ENCODE measurements at regions not wholly inside any gene's neighbourhood (a gene's known extent, or its start where the extent isn't known, plus 50 kb on each side); places are given as distances from the start of the nearest gene placed in this dataset.

DNA sequence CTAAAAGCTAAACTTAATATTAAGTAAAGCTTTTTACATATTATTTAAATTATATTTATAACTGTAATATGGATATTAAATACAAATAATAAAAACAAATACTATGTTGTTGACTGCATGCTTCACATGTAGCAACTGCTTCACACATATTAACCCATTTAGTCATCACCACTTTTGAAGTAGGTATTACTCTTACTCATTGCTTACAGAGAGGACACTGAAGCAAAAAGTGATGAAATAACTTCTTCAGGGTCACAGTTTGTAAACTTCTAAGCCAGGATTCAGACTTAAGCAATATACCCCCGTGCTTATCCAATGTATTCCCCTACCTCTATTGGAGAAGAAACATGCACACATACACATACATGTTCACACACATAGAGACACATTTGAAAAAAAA is 166.6 kb downstream of the DKK2 start:
- no peaks in the 10 kb centered on the region for H3K27me3 ChIP-seq (ENCODE audit: insufficient read depth, low read length)
- H3K4me1 ChIP-seq (ENCODE audit: insufficient read depth, low read length) = no peaks in the 10 kb centered on the region
- H3K9me3 ChIP-seq (ENCODE audit: low read length) = no peaks in the 10 kb centered on the region
- no peak overlapping the region for H2AFZ ChIP-seq (ENCODE audit: low read depth, low read length)
- H3K4me3 ChIP-seq (ENCODE audit: low read length) = no peak overlapping the region
- no peaks in the 10 kb centered on the region for H3K36me3 ChIP-seq (ENCODE audit: insufficient read depth, low read length)

DNA sequence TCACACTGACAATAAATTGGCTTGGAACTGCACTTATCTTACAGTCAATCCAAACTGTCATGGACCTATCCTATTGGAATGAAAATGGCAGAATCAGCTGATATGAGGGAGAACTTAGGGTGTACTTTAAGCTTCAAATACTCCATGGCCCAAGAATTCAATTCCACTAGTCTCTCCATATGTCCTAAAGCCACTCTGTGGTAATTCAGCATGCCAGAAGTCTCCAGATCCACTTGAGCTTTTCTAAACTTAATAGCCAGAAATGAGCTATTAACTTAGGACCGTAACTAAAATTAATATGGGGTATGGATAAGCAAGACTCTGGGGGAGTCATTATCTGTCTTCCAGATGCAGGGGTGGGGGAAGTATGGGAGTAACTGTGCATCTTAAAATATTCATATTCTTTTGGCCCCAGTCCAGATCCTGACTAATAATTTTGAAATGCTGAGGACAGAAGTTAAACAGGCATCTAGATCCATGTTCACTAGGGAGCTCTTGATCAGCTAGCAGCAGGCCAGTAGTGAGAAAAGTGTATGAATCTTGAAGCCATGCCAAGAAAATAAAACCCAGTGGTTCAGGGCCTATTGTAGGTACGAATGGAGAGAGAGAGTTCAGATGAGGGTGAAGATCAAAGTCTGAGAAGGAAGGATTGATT is 167.6 kb downstream of the DKK2 start:
- H3K27me3 ChIP-seq (ENCODE audit: insufficient read depth, low read length) = no peaks in the 10 kb centered on the region
- H3K36me3 ChIP-seq (ENCODE audit: insufficient read depth, low read length) = no peaks in the 10 kb centered on the region
- H2AFZ ChIP-seq (ENCODE audit: low read depth, low read length) = no peak overlapping the region
- no peak overlapping the region for H3K4me3 ChIP-seq (ENCODE audit: low read length)
- peaks cover 7% of the 10 kb centered on the region for H3K4me1 ChIP-seq (ENCODE audit: insufficient read depth, low read length)
- no peaks in the 10 kb centered on the region for H3K9me3 ChIP-seq (ENCODE audit: low read length)

DNA sequence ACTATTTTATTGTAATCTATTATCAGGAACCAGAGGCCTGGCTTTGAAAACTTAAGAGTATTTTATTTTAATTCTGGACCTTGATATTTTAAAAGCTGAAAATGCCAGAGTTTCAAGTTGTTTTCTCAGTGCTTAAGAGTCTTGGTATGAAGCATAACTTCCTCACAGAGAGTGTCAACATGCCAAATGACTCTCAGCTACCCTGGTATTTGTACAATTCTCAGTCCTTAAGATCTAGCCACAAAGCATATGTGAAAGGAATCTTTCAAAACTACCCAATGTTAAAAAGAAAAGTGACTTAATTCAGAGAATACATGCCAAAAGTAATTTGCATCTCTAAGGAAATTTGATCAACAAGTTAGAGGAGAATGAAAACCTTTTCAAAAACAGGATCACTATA is 171.9 kb downstream of the DKK2 start:
- Histone ChIP-seq H2AFZ (ENCODE audit: low read depth, low read length) (no peak overlapping the region), H3K9me3 (ENCODE audit: low read length) (no peaks in the 10 kb centered on the region), H3K36me3 (ENCODE audit: insufficient read depth, low read length) (no peaks in the 10 kb centered on the region), H3K27me3 (ENCODE audit: insufficient read depth, low read length) (no peaks in the 10 kb centered on the region), H3K4me1 (ENCODE audit: insufficient read depth, low read length) (peaks cover 7% of the 10 kb centered on the region), H3K4me3 (ENCODE audit: low read length) (no peak overlapping the region)

DNA sequence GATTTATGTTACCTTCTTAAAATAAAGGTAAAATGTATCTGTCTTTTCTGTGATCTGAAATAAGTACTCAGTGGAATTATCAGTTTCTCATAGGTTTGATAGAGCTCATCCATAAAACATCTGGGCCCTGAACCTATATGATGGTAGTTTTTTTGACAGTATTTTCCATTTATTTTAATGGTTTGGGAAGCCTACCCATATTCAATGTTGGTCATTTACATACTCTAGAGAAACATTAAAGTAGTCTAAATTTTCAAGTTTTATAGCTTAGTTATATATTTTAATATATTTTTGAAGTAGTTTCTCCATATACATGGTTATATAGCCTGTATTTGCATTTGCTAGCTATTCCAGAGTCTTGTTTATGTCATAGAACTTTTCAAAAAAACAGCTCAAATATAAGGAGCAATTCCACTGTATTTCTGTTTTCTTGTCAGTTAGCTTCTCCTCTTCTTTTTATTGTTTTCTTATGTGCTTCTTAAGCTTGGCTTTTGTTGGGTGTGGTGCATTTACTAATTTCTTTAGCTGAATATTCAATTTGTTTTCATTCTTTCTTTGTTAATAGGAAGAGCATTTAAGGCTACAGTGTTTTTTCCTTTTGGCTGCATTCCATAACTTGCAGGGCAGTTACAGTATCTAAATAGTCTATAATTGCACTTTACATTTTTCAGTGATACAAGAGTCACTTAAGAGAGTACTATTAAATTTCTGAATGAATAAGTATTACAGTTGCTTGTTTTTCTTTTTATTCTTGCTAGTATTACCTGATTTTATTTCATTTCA is 181.4 kb downstream of the DKK2 start:
- Histone ChIP-seq H3K36me3 (ENCODE audit: insufficient read depth, low read length) (no peaks in the 10 kb centered on the region), H3K4me1 (ENCODE audit: insufficient read depth, low read length) (no peaks in the 10 kb centered on the region), H3K4me3 (ENCODE audit: low read length) (no peak overlapping the region), H2AFZ (ENCODE audit: low read depth, low read length) (no peak overlapping the region), H3K27me3 (ENCODE audit: insufficient read depth, low read length) (no peaks in the 10 kb centered on the region), H3K9me3 (ENCODE audit: low read length) (no peaks in the 10 kb centered on the region)

DNA sequence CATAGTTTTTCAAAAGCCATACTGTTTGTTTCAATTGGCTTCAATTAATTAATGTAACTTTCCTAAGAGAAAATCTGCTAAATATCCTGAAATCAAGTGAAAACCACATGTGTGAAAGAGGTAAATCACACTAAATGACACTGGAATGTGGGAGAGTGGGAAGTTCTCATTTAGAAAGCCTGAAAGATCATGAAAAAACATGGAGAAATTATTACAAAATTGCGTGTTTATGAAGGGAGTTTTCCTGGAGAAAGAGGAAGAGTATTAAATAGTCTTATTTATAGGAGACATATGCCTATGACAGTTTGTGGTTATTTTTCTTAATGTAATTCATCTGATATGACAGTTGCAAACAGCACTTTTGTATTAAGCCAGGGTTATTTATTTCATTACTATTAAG is 183.7 kb downstream of the DKK2 start:
- Histone ChIP-seq H2AFZ (ENCODE audit: low read depth, low read length) (no peak overlapping the region), H3K9me3 (ENCODE audit: low read length) (no peaks in the 10 kb centered on the region), H3K36me3 (ENCODE audit: insufficient read depth, low read length) (no peaks in the 10 kb centered on the region), H3K4me1 (ENCODE audit: insufficient read depth, low read length) (no peaks in the 10 kb centered on the region), H3K4me3 (ENCODE audit: low read length) (no peak overlapping the region), H3K27me3 (ENCODE audit: insufficient read depth, low read length) (no peaks in the 10 kb centered on the region)

DNA sequence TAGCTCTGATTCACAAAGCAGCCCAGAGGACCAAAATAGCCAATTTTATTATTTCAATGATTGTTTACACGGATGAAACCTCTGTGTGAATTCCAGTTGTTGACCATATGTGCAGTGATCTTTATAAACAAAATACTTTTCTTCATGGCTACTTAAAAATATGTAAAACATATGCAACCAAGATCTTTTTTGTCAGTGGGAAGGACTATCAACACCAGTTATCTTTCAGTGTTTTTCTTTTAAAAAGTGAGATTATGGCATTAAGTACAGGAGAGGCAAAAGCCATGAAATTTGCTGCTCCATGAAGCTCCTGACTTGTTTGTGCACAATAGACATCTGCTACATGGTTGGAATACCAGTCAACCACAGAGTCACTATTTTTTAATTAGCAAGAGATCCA is 184.4 kb downstream of the DKK2 start:
- no peaks in the 10 kb centered on the region for H3K36me3 ChIP-seq (ENCODE audit: insufficient read depth, low read length)
- no peak overlapping the region for H3K4me3 ChIP-seq (ENCODE audit: low read length)
- no peaks in the 10 kb centered on the region for H3K27me3 ChIP-seq (ENCODE audit: insufficient read depth, low read length)
- H3K9me3 ChIP-seq (ENCODE audit: low read length) = no peaks in the 10 kb centered on the region
- H3K4me1 ChIP-seq (ENCODE audit: insufficient read depth, low read length) = no peaks in the 10 kb centered on the region
- H2AFZ ChIP-seq (ENCODE audit: low read depth, low read length) = no peak overlapping the region

DNA sequence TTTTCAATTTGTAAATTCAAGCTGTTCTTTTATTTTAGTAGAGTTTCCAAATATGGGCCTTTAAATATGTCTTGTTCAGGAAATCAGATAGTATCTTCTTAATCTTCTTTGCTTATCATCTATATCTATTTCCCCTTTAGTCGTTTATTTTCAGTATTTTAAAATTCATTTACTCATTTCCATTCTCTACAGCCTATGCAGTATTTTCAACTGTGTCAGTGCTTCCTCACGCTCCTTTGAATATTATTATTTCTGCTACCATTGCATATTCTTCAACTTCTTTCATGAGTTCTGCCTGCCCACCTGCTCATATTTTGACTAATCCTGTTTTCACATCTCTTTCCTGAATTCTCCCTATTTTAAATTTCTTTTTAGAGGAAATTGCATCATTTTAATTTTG is 185.4 kb downstream of the DKK2 start:
- Histone ChIP-seq H3K9me3 (ENCODE audit: low read length) (no peaks in the 10 kb centered on the region), H2AFZ (ENCODE audit: low read depth, low read length) (no peak overlapping the region), H3K4me1 (ENCODE audit: insufficient read depth, low read length) (no peaks in the 10 kb centered on the region), H3K36me3 (ENCODE audit: insufficient read depth, low read length) (no peaks in the 10 kb centered on the region), H3K4me3 (ENCODE audit: low read length) (no peak overlapping the region), H3K27me3 (ENCODE audit: insufficient read depth, low read length) (no peaks in the 10 kb centered on the region)

DNA sequence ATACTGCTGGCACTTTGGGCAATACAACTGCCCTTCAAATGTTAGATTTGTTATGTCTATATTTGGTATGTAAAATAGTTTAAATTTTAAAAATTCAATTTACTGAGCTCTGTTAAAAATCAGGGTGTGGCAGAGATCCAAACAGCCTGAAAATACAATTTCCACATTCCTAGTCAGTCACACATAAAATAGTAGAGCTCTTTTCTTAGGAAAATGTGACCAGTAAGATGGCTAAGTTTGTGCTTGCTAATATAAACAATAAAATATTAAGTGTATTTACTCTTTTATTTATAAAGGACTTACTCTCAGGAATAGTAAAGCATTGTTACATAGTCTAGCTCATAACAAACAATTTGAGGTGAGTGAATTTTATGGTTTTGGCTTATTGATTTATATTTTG is 200.2 kb downstream of the DKK2 start:
- H3K4me3 ChIP-seq (ENCODE audit: low read length) = no peak overlapping the region
- no peaks in the 10 kb centered on the region for H3K4me1 ChIP-seq (ENCODE audit: insufficient read depth, low read length)
- no peaks in the 10 kb centered on the region for H3K27me3 ChIP-seq (ENCODE audit: insufficient read depth, low read length)
- H2AFZ ChIP-seq (ENCODE audit: low read depth, low read length) = no peak overlapping the region
- H3K36me3 ChIP-seq (ENCODE audit: insufficient read depth, low read length) = no peaks in the 10 kb centered on the region
- no peaks in the 10 kb centered on the region for H3K9me3 ChIP-seq (ENCODE audit: low read length)

DNA sequence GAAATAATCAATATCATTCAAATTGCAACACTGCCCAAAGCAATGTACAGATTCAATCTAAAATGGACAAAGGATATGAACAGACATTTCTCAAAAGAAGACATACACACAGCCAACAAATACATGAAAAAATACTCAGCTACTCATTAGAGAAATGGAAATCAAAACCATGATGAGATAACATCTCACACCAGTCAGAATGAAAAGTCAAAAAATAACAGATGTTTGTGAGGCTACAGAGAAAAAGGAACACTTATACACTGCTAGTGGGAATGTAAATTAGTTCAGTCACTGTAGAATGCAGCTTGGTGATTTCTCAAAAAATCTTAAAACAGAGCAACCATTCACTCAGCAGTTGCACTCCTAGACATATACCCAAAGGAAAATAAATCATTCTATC is 205.2 kb downstream of the DKK2 start:
- H3K4me3 ChIP-seq (ENCODE audit: low read length) = no peak overlapping the region
- H3K27me3 ChIP-seq (ENCODE audit: insufficient read depth, low read length) = no peaks in the 10 kb centered on the region
- no peak overlapping the region for H2AFZ ChIP-seq (ENCODE audit: low read depth, low read length)
- H3K4me1 ChIP-seq (ENCODE audit: insufficient read depth, low read length) = no peaks in the 10 kb centered on the region
- H3K9me3 ChIP-seq (ENCODE audit: low read length) = no peaks in the 10 kb centered on the region
- H3K36me3 ChIP-seq (ENCODE audit: insufficient read depth, low read length) = no peaks in the 10 kb centered on the region

DNA sequence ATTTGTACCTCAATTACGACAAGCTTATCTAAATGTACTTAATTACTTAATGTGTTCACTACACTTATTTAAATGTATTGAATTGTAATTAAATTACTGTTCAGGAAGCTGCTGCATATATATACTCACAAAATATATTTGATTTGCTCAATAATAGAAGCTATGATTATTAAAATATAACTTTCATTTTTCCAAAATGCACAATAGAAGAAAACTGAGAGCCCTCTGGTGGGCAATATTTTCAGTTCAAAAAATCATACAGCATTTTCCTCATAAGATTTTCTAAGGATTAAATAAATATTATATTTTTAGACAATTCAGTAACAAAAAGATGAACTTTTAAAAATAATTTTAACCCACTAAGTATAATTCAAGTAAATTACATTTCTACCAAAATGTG is 217.3 kb downstream of the DKK2 start:
- H3K9me3 ChIP-seq (ENCODE audit: low read length) = peaks cover 1% of the 10 kb centered on the region
- no peaks in the 10 kb centered on the region for H3K4me1 ChIP-seq (ENCODE audit: insufficient read depth, low read length)
- H3K4me3 ChIP-seq (ENCODE audit: low read length) = no peak overlapping the region
- H3K27me3 ChIP-seq (ENCODE audit: insufficient read depth, low read length) = no peaks in the 10 kb centered on the region
- no peaks in the 10 kb centered on the region for H3K36me3 ChIP-seq (ENCODE audit: insufficient read depth, low read length)
- no peak overlapping the region for H2AFZ ChIP-seq (ENCODE audit: low read depth, low read length)

DNA sequence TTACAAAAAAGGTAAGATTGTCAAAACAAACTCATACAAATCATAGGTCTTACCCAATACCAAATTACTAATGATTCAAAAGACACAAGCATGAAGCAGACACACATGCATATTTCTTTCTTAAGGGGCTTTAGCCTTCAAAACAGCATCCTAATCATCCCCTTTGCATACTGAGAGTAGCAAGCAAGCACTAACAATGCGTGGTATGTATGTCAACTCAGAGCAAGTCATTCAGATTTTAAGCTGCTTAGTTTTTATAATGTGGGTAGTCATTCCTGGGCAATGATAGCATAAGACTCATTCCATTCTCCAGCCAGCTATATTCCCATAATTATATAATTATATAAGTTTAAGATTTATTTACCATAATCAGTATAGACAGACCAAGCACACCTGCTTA is 219.6 kb downstream of the DKK2 start:
- Histone ChIP-seq H3K27me3 (ENCODE audit: insufficient read depth, low read length) (no peaks in the 10 kb centered on the region), H2AFZ (ENCODE audit: low read depth, low read length) (no peak overlapping the region), H3K4me1 (ENCODE audit: insufficient read depth, low read length) (no peaks in the 10 kb centered on the region), H3K9me3 (ENCODE audit: low read length) (no peaks in the 10 kb centered on the region), H3K36me3 (ENCODE audit: insufficient read depth, low read length) (no peaks in the 10 kb centered on the region), H3K4me3 (ENCODE audit: low read length) (no peak overlapping the region)

DNA sequence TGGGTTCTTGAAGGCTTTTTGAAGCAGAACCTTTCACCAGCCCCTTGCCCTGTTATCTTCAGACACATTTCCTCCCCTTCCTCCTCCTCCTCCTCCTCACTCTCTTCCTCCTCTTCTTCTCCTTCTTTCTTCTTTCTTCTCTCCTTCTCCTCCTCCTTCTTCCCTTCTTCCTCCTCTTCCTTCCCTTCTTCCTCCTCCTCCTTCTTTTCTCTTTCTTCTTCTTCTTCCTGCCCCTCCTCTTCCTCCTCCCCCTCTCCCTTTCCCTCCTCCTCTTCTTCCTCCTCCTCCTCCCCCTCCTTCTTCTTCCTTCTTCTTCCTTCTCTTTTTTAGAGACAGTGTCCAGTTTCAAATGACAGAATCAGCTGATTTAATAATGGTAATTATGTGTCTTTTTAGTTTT is 226.0 kb downstream of the DKK2 start:
- Histone ChIP-seq H2AFZ (ENCODE audit: low read depth, low read length) (no peak overlapping the region), H3K4me3 (ENCODE audit: low read length) (no peak overlapping the region), H3K9me3 (ENCODE audit: low read length) (no peaks in the 10 kb centered on the region), H3K27me3 (ENCODE audit: insufficient read depth, low read length) (no peaks in the 10 kb centered on the region), H3K4me1 (ENCODE audit: insufficient read depth, low read length) (no peaks in the 10 kb centered on the region), H3K36me3 (ENCODE audit: insufficient read depth, low read length) (no peaks in the 10 kb centered on the region)

DNA sequence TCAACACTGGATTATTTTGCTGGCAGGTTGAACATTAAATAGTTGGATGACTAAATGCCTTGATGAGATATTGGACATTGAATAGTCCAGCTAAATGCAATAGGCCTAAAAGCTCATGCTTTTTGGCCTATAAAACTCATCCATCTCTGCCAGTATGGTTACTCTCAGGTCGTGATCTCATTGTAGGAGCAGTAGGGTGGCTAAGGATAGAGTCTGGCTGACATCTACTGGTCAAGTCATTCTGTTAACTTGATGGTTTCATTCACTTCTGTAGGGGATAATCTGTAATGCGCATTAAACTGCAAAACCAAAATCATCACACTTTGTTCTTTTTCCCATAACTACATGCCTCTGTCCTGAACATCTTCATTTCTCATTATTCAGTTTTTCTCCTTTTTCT is 227.0 kb downstream of the DKK2 start:
- no peaks in the 10 kb centered on the region for H3K36me3 ChIP-seq (ENCODE audit: insufficient read depth, low read length)
- no peaks in the 10 kb centered on the region for H3K27me3 ChIP-seq (ENCODE audit: insufficient read depth, low read length)
- no peaks in the 10 kb centered on the region for H3K4me1 ChIP-seq (ENCODE audit: insufficient read depth, low read length)
- H3K9me3 ChIP-seq (ENCODE audit: low read length) = no peaks in the 10 kb centered on the region
- H3K4me3 ChIP-seq (ENCODE audit: low read length) = no peak overlapping the region
- H2AFZ ChIP-seq (ENCODE audit: low read depth, low read length) = no peak overlapping the region

All from neuron (in vitro differentiated cells).